HG03103 (cell line): ENCODE measurements at regions not wholly inside any gene's neighbourhood (a gene's known extent, or its start where the extent isn't known, plus 50 kb on each side); places are given as distances from the start of the nearest gene placed in this dataset.

ENCODE experiments used
- ATAC-seq: cut with Tn5 transposase; IDR thresholded peaks from one replicate; pipeline ENCODE4 v1.9.1; 2021; ENCODE audit warnings: low read depth; ENCODE audit not compliant: unreplicated experiment

GRCh38 chr4:4642496-4643000, 100.7 kb upstream of the STX18 start:
- no peak for ATAC-seq

- no peak for ATAC-seq
Observed at GRCh38 chr4:4641661-4642495, 100.0 kb upstream of the STX18 start.

GRCh38 chr4:4641254-4641653, 99.4 kb upstream of the STX18 start:
- no peak for ATAC-seq

GRCh38 chr4:4640692-4641091, 98.8 kb upstream of the STX18 start:
- no peak for ATAC-seq

DNA sequence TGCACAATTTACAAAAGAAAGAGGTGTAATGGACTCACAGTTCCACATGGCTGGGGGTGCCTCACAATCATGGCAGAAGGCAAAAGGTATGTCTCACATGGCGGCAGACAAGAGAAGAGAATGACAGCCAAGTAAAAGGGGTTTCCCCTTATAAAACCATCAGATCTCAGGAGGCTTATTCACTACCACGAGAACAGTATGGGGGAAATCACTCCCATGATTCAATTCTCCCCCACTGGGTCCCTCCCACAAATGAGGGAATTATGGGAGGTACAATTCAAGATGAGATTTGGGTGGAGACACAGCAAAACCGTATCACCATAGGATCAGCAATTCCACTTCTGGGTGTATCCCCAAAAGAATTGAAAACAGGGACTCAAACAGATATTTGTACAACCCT, 97.5 kb upstream of the STX18 start:
- no peak for ATAC-seq

GRCh38 chr4:4637710-4638109, 95.9 kb upstream of the STX18 start:
- peak; percentile 90 for ATAC-seq

DNA sequence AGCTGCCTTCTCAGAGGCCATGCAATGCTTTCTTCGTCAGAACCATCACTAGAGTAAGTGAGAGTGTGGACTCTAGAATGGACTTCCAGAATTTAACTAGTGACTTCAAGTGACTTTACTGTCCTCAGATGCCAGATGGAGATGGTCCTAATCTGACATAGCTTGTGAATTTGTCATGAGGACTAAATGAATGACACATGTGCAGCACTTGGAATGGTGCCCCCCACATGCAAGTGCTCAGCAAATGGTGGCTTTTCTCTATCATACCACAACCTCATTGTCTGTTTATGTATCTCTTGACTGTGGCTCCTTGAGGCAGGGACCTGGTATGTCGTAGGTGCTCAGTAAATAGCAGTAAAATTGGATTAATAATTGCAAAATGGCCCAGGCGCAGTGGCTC, 91.6 kb upstream of the STX18 start:
- ATAC-seq: no peak

DNA sequence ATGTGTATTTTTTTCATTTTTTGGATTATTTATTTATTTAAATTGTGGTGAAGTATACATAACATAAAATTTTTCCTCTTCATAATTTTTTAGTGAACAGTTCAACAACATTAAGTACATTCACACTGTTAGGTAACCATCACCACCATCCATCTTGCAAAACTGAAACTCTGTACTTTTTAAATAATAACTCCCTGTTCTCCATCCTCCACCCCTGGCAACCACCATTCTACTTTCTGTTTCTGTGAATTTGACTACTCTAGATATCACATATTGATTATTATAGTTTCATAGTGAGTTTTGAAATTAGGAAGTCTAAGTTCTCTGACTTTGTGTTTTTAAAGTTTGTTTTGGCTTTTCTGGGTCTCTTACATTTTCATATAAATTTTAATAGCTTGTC, 89.3 kb upstream of the STX18 start:
- ATAC-seq: peak; percentile 76

- no peak for ATAC-seq
Observed at GRCh38 chr4:4627906-4628305, 86.1 kb upstream of the STX18 start.

DNA sequence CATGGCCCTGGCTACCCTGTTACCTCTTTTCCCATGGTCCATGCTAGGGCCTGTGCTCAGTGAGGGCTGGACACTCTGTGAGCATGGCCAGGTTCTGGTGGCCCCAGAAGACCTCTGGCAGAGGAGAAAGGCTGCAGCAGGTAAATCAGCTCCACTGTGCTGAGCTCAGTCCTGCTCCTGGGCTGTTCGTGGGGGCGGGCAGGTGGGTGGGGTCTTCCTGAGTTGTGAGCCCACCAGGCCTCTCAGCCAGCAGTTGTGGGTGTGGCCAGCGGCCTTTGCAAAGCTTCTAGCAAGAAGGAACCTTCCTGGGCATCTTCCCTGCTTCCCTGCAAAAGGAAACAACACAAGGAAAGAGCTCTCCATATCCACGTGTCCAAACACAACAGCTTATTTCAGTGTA, 85.3 kb upstream of the STX18 start:
- no peak for ATAC-seq

DNA sequence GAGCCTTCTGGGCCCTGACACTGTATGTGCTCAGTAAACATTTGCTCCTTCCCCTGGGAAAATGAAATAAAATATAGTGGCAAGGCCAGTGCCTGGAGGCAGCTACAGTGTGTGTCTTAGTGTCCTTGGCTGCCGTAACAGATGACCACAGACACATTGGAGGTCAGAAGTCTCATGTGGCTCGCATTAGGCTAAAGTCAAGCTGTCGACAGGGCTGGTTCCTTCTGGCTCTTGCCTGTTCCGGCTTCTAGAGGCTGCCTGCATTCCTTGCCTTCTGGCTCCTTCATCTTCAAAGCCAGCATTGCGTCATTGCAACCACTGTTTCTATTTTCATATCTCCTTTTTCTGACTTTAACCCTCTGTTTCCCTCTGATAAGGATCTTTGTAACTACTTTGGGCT, 83.6 kb upstream of the STX18 start:
- ATAC-seq: no peak

DNA sequence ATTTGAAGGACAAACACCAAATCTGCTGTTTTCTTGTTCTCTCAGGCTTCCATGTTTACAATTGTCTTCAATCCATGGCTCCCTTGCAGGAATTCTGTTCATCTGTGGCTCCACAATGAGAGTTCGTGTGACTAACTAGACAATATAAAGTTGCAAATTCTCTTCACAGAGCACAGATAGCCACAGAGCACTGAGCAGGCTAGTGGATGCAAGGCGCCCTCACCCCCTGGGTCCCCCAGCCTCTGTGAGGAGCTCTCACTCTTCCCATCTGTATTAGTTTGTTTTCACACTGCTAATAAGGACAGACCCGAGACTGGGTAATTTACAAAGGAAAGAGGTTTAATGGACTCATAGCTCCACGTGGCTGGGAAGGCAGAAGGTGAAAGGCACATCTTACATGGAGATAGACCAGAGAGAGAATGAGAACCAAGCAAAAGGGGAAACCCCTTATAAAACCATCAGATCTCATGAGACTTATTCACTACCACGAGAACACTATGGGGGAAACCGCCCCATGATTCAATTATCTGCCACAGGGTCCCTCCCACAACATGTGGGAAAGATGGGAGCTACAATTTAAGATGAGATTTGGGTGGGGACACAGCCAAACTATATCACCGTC, 82.5 kb upstream of the STX18 start:
- ATAC-seq: no peak

DNA sequence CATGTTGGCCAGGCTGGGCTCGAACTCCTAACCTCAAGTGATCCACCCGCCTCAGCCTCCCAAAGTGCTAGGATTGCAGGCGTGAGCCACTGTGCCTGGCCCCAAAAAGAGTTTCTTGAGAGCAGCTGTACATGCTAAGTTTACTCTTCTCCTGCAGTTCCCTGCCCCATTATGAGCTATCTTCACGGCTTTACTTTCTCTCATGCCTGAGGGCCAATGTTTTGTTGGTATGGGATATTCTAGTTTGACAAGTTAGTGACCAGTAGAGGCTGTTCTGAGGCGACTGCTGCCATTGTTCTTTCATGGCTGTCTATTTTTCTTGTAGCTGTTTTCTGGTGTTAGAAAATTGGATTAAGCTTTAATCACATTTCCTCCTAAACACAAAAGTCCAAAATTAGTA, 78.0 kb upstream of the STX18 start:
- no peak for ATAC-seq

GRCh38 chr4:4618847-4619246, 77.0 kb upstream of the STX18 start:
- no peak for ATAC-seq

- no peak for ATAC-seq
Observed at GRCh38 chr4:4614925-4615678, 73.3 kb upstream of the STX18 start.

DNA sequence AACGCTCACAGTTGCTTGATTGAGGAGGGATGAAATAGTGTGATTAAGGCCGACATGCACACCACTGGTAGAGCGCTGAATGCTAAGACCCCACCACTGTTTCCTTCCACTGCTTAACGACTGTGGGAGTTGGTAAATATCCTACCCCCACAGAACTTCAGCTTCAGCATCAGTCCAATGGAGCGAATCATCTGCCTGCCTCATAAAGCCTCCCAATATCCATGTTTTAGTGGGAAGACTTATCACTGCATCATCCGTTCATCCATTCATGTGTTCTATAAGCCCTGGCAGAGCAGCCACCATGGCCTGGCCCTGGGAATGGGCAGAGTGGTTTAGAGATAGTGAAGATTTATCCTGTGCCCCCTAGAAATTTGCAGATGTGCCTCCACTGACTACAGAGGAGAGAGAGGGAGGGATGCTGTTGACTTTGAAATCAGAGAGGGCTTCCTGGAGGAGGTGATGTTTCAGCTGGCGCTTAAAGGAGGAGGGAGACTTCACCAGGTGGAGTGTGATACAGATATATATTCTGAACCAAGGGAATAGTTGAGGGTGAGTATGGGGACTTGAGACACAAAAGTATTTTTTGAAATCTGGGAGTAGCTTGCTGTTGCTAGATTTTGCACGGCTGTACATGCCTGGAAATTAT, 71.9 kb upstream of the STX18 start:
- no peak for ATAC-seq

- no peak for ATAC-seq
Observed at GRCh38 chr4:4613126-4613465, 71.2 kb upstream of the STX18 start.

GRCh38 chr4:4610672-4611071, 68.8 kb upstream of the STX18 start:
- ATAC-seq: no peak

GRCh38 chr4:4609622-4610334, 67.9 kb upstream of the STX18 start:
- no peak for ATAC-seq

DNA sequence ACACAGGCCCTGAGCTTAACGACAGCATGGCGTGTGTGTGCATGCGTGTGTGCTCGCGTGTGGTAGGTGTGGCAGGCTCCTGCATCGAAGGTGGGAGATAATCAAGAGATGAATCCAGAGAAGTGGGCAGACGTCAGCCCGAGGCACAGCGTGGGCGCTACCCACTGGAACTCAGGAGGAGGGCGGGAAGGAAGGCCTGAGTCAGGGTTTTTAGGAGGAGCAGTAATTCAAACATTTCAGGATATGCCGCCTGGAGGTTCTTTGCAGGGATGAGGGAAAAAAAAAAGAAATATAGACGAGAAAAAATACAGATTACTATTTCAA, 66.3 kb upstream of the STX18 start:
- no peak for ATAC-seq
